Nephron (organoid): ENCODE measurements at regions not wholly inside any gene's neighbourhood (a gene's known extent, or its start where the extent isn't known, plus 50 kb on each side); places are given as distances from the start of the nearest gene placed in this dataset.

Experiments used
- H3K27ac Mint-ChIP-seq, 3 experiments: 2 replicates each; pipeline ENCODE4 v1.8.0; 2020; ENCODE audit warnings: mixed read lengths in 3 of 3, mild to moderate bottlenecking in 2 of 3, moderate library complexity in 1 of 3
- H3K27me3 Mint-ChIP-seq: 2 replicates; pipeline ENCODE4 v1.8.0; 2021; ENCODE audit warnings: low read depth, mild to moderate bottlenecking, moderate library complexity, mixed read lengths
- H3K36me3 Mint-ChIP-seq: 2 replicates; pipeline ENCODE4 v1.8.0; 2020; ENCODE audit warnings: low read depth, mixed read lengths
- H3K4me1 Mint-ChIP-seq: 2 replicates; pipeline ENCODE4 v1.8.0; 2020; ENCODE audit warnings: mixed read lengths
- H3K4me3 Mint-ChIP-seq, 3 experiments: 2 replicates each; pipeline ENCODE4 v1.8.0; 2020; ENCODE audit warnings: mild to moderate bottlenecking in 3 of 3, mixed read lengths in 3 of 3, moderate library complexity in 2 of 3
- H3K9me3 Mint-ChIP-seq: 2 replicates; pipeline ENCODE4 v1.8.0; 2020; ENCODE audit warnings: mixed read lengths
- TF ChIP-seq, protein P1 (sequence below), 3 experiments: fragments of 200-600 bp; sonication (generic); IDR thresholded peaks; one replicate each; pipeline ENCODE4 v1.5.0; 2021; ENCODE audit warnings: antibody characterized with exemption in 3 of 3; ENCODE audit not compliant: unreplicated experiment in 3 of 3

DNA sequence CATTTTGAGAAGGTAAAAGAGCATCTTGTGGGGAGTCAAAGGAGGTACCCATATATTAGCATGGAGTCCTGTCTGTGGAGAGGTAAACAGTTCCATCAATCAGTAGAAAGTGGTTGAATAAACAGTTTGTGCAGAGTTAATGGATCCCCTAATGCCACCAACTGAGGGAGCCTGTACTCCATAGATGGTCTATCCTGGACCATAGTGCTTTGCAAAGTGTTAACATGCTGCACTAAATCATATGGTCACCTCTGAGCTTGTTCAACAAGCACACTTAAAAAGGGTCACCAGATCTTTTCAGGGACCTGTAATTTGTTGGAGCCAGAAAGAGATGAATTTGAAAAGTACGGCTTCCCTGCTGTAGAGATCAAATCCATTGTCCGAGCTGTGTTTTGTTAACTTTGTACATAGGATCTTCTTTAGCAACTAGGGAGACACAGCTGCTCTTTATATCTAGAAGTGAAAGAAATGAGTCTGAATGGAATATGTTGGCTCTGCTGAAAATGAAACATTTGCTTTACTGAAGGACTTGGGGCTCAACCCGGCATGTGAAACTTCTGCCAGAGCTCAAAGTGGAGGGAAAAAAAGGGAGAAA is 366.4 kb downstream of the ETNK1 start:
- H3K27ac Mint-ChIP-seq, result no peak overlapping the region
- peaks cover 8% of the 10 kb centered on the region for H3K4me1 Mint-ChIP-seq
- no peaks in the 10 kb centered on the region for H3K27me3 Mint-ChIP-seq
- no peak overlapping the region for H3K4me3 Mint-ChIP-seq
- no peaks in the 10 kb centered on the region for H3K36me3 Mint-ChIP-seq
- H3K9me3 Mint-ChIP-seq, result no peaks in the 10 kb centered on the region
- TF ChIP-seq, protein P1, sequence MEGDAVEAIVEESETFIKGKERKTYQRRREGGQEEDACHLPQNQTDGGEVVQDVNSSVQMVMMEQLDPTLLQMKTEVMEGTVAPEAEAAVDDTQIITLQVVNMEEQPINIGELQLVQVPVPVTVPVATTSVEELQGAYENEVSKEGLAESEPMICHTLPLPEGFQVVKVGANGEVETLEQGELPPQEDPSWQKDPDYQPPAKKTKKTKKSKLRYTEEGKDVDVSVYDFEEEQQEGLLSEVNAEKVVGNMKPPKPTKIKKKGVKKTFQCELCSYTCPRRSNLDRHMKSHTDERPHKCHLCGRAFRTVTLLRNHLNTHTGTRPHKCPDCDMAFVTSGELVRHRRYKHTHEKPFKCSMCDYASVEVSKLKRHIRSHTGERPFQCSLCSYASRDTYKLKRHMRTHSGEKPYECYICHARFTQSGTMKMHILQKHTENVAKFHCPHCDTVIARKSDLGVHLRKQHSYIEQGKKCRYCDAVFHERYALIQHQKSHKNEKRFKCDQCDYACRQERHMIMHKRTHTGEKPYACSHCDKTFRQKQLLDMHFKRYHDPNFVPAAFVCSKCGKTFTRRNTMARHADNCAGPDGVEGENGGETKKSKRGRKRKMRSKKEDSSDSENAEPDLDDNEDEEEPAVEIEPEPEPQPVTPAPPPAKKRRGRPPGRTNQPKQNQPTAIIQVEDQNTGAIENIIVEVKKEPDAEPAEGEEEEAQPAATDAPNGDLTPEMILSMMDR (IDR thresholded peaks at IDR 0.05; ENCODE audit: unreplicated experiment in 3 of 3), result no peak

GRCh38 chr12:22993609-22994315 is 368.8 kb downstream of the ETNK1 start:
- TF ChIP-seq, protein P1 (IDR thresholded peaks at IDR 0.05; ENCODE audit: unreplicated experiment in 3 of 3), result no peak
- Mint-ChIP-seq H3K36me3 (peaks cover 3% of the 10 kb centered on the region), H3K27me3 (peaks cover 3% of the 10 kb centered on the region), H3K4me1 (peaks cover 8% of the 10 kb centered on the region), H3K4me3 (no peak overlapping the region), H3K9me3 (peaks cover 3% of the 10 kb centered on the region), H3K27ac (no peak overlapping the region)

GRCh38 chr12:22994316-22994675 is 369.3 kb downstream of the ETNK1 start:
- Mint-ChIP-seq H3K4me1 (peaks cover 8% of the 10 kb centered on the region), H3K36me3 (peaks cover 3% of the 10 kb centered on the region), H3K27ac (no peak overlapping the region), H3K27me3 (peaks cover 3% of the 10 kb centered on the region), H3K4me3 (no peak overlapping the region), H3K9me3 (peaks cover 3% of the 10 kb centered on the region)
- TF ChIP-seq, protein P1 (IDR thresholded peaks at IDR 0.05; ENCODE audit: unreplicated experiment in 3 of 3), result no peak

GRCh38 chr12:23001487-23001886 is 376.5 kb downstream of the ETNK1 start:
- peaks cover 3% of the 10 kb centered on the region for H3K9me3 Mint-ChIP-seq
- no peak overlapping the region for H3K27ac Mint-ChIP-seq
- peaks cover 3% of the 10 kb centered on the region for H3K36me3 Mint-ChIP-seq
- peaks cover 7% of the 10 kb centered on the region for H3K27me3 Mint-ChIP-seq
- no peak overlapping the region for H3K4me3 Mint-ChIP-seq
- TF ChIP-seq, protein P1 (IDR thresholded peaks at IDR 0.05; ENCODE audit: unreplicated experiment in 3 of 3), result no peak
- peaks cover under 1% of the 10 kb centered on the region for H3K4me1 Mint-ChIP-seq

DNA sequence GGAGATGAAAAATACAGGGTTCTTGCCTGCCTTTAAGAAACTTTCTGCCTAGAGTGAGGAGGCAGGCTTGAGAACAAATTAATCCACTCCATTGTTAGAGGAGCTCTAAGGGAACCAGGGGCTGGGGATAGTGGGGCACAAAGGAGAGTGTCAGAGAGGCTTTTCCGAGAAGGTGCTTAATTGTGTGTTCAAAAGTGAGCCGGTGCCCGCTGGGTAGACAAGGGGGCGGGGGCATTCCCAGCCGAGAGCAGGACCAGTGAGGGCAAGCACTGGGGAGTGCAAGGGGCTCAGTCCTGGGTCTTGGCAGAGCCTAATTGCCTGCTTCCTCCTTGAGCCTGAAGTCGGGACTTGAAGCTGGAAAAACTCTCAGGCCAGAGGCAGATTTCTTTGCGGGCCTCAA is 377.4 kb downstream of the ETNK1 start:
- Mint-ChIP-seq H3K27me3 (peaks cover 7% of the 10 kb centered on the region), H3K4me1 (peaks cover 4% of the 10 kb centered on the region), H3K4me3 (no peak overlapping the region), H3K27ac (no peak overlapping the region), H3K36me3 (peaks cover 3% of the 10 kb centered on the region), H3K9me3 (peaks cover 3% of the 10 kb centered on the region)
- TF ChIP-seq, protein P1 (IDR thresholded peaks at IDR 0.05; ENCODE audit: unreplicated experiment in 3 of 3), result no peak
